ENCODE measurements at regions not wholly inside any gene's neighbourhood (a gene's known extent, or its start where the extent isn't known, plus 50 kb on each side); places are given as distances from the start of the nearest gene placed in this dataset.

- TF ChIP-seq POLR2A (IDR thresholded peaks at IDR 0.05; ENCODE audit: low read depth, low read length) (no peak), TAF1 (IDR thresholded peaks at IDR 0.05; ENCODE audit: borderline replicate concordance, low read depth, low read length) (no peak)
Observed at GRCh38 chrX:7759830-7760229, 83.1 kb upstream of the VCX start.

Measured in GM12892 (cell line).